ENCODE measurements at regions not wholly inside any gene's neighbourhood (a gene's known extent, or its start where the extent isn't known, plus 50 kb on each side); places are given as distances from the start of the nearest gene placed in this dataset.
A peak's percentile ranks its signal among the peaks of the same experiment; 100 is the strongest.

DNA sequence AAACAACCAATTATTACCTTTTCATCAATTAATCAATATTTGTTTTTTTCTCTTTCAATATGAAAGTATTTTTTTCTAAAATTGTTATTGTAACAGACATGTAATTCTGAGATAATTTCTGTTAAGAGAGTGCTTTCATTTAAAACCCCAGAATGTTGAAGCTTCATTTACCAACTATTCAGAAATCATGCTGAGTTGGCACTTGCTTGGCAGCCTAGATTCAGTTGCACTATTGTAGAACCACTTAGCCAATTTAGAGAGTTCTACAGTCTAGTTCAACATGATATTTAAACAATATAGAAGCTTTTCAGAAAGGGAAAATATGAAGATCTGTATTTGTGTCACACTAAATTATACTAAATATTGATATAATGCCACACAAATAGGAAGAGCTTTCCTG lies 56.1 kb upstream of the NKAIN2 start:
- Histone ChIP-seq H3K4me1 (ENCODE audit: control insufficient read depth, insufficient read depth, low read length) (no peaks in the 10 kb centered on the region), H3K9me3 (replicated peaks; ENCODE audit: control insufficient read depth, low read depth, low read length) (no peaks in the 10 kb centered on the region), H3K27me3 (ENCODE audit: control insufficient read depth, insufficient read depth, low read length) (no peaks in the 10 kb centered on the region), H3K4me3 (ENCODE audit: low read length) (no peak overlapping the region), H3K36me3 (ENCODE audit: control insufficient read depth, insufficient read depth, low read length) (no peaks in the 10 kb centered on the region), H3K27ac (ENCODE audit: low read length) (no peak overlapping the region)
- no peak for DNase-seq

- H3K27me3 ChIP-seq (ENCODE audit: control insufficient read depth, insufficient read depth, low read length), result no peaks in the 10 kb centered on the region
- no peaks in the 10 kb centered on the region for H3K4me1 ChIP-seq (ENCODE audit: control insufficient read depth, insufficient read depth, low read length)
- H3K36me3 ChIP-seq (ENCODE audit: control insufficient read depth, insufficient read depth, low read length), result no peaks in the 10 kb centered on the region
- no peak for DNase-seq
- WGBS (ENCODE audit: insufficient coverage), result no CpG with 5 or more reads among the region's 2 CpGs
- H3K9me3 ChIP-seq (replicated peaks; ENCODE audit: control insufficient read depth, low read depth, low read length), result no peaks in the 10 kb centered on the region
- no peak overlapping the region for H3K4me3 ChIP-seq (ENCODE audit: low read length)
- no peak overlapping the region for H3K27ac ChIP-seq (ENCODE audit: low read length)
These were observed 57.8 kb upstream of the NKAIN2 start for GRCh38 chr6:123745895-123746294.

GRCh38 chr6:123744840-123745239 lies 58.8 kb upstream of the NKAIN2 start:
- Histone ChIP-seq H3K36me3 (ENCODE audit: control insufficient read depth, insufficient read depth, low read length) (no peaks in the 10 kb centered on the region), H3K4me1 (ENCODE audit: control insufficient read depth, insufficient read depth, low read length) (no peaks in the 10 kb centered on the region), H3K27me3 (ENCODE audit: control insufficient read depth, insufficient read depth, low read length) (no peaks in the 10 kb centered on the region), H3K27ac (ENCODE audit: low read length) (no peak overlapping the region), H3K4me3 (ENCODE audit: low read length) (no peak overlapping the region), H3K9me3 (replicated peaks; ENCODE audit: control insufficient read depth, low read depth, low read length) (no peaks in the 10 kb centered on the region)
- no peak for DNase-seq
- no CpG with 5 or more reads among the region's 2 CpGs for WGBS (ENCODE audit: insufficient coverage)

- Histone ChIP-seq H3K4me3 (ENCODE audit: low read length) (no peak overlapping the region), H3K9me3 (replicated peaks; ENCODE audit: control insufficient read depth, low read depth, low read length) (no peaks in the 10 kb centered on the region), H3K4me1 (ENCODE audit: control insufficient read depth, insufficient read depth, low read length) (no peaks in the 10 kb centered on the region), H3K36me3 (ENCODE audit: control insufficient read depth, insufficient read depth, low read length) (no peaks in the 10 kb centered on the region), H3K27ac (ENCODE audit: low read length) (no peak overlapping the region), H3K27me3 (ENCODE audit: control insufficient read depth, insufficient read depth, low read length) (no peaks in the 10 kb centered on the region)
- DNase-seq, result peak; percentile 11
These were observed 61.0 kb upstream of the NKAIN2 start for GRCh38 chr6:123742626-123743025.

GRCh38 chr6:123733180-123733579 lies 70.5 kb upstream of the NKAIN2 start:
- no peaks in the 10 kb centered on the region for H3K9me3 ChIP-seq (replicated peaks; ENCODE audit: control insufficient read depth, low read depth, low read length)
- no peak overlapping the region for H3K27ac ChIP-seq (ENCODE audit: low read length)
- no peaks in the 10 kb centered on the region for H3K36me3 ChIP-seq (ENCODE audit: control insufficient read depth, insufficient read depth, low read length)
- H3K27me3 ChIP-seq (ENCODE audit: control insufficient read depth, insufficient read depth, low read length), result no peaks in the 10 kb centered on the region
- H3K4me3 ChIP-seq (ENCODE audit: low read length), result no peak overlapping the region
- DNase-seq, result no peak
- H3K4me1 ChIP-seq (ENCODE audit: control insufficient read depth, insufficient read depth, low read length), result no peaks in the 10 kb centered on the region

DNA sequence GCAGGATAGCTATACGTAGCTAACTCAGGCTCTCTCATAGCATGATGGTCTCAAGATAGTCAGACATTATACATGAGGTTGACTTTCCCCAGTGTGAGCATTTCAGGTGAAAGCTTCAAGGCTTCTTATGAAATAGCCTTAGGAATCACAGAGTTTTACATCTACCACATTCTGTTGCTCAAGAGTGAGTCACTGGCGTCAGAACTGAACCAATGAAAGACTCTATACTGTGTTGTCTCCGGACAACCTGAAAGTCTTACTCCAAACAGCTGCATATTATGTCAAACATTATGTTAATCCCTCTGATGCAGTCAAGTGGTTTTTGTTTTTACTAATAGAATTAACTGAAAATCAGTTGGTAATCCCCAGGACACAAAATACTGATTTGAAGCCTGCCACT lies 79.8 kb upstream of the TRDN start:
- no CpG with 5 or more reads among the region's 3 CpGs for WGBS (ENCODE audit: insufficient coverage)
- DNase-seq, result no peak

DNA sequence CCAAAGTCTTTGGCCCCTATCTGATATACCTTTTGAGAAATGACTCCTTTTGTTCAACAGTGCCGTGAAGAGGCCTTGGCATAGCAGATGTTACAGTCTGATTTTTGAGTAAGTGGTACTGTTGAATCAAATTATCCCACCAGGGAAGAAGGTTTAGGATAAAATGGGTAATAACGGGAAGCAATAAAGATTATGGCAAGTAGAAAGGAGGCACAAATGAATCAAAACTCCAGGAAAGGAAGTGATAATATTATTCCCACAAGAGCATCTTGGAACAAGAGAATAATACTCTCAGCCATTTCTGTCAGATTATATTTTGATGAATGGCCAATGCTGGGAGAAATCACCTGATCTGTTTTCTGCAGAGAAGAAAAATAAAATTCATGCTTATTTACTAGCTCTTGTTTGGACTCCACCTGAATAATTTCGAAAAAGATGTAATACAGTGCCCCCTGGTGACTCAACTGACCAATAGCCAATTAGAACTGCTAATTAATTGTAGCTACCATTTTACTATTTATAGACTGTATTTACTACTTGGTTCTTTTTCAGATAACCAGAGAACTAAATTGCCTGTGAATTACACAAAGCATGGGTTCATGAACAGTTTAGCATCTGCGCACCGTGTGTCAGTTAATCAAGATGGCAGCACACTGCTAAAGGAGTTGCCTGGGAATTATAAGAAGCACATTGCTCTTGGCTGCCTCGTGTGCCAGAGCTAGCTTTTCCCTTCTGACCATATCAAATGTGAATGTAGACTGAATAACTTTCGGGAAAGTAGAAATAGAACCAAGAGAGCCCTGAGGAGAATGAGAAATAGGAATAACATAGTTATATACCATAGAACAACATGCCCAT lies 78.5 kb upstream of the TRDN start:
- no peaks in the 10 kb centered on the region for H3K4me1 ChIP-seq (ENCODE audit: control insufficient read depth, insufficient read depth, low read length)
- no peak overlapping the region for H3K27ac ChIP-seq (ENCODE audit: low read length)
- WGBS (ENCODE audit: insufficient coverage), result 45% methylated on average over 2 of the region's 7 CpGs
- DNase-seq, result peak; percentile 25
- no peaks in the 10 kb centered on the region for H3K27me3 ChIP-seq (ENCODE audit: control insufficient read depth, insufficient read depth, low read length)
- H3K9me3 ChIP-seq (replicated peaks; ENCODE audit: control insufficient read depth, low read depth, low read length), result no peaks in the 10 kb centered on the region
- no peaks in the 10 kb centered on the region for H3K36me3 ChIP-seq (ENCODE audit: control insufficient read depth, insufficient read depth, low read length)
- no peak overlapping the region for H3K4me3 ChIP-seq (ENCODE audit: low read length)

More for the DNA sequence above, 79.8 kb upstream of the TRDN start:
- Histone ChIP-seq H3K4me1 (ENCODE audit: control insufficient read depth, insufficient read depth, low read length) (no peaks in the 10 kb centered on the region), H3K27ac (ENCODE audit: low read length) (no peak overlapping the region), H3K9me3 (replicated peaks; ENCODE audit: control insufficient read depth, low read depth, low read length) (no peaks in the 10 kb centered on the region), H3K4me3 (ENCODE audit: low read length) (no peak overlapping the region), H3K27me3 (ENCODE audit: control insufficient read depth, insufficient read depth, low read length) (no peaks in the 10 kb centered on the region), H3K36me3 (ENCODE audit: control insufficient read depth, insufficient read depth, low read length) (no peaks in the 10 kb centered on the region)

- no peak overlapping the region for H3K4me3 ChIP-seq (ENCODE audit: low read length)
- no peaks in the 10 kb centered on the region for H3K9me3 ChIP-seq (replicated peaks; ENCODE audit: control insufficient read depth, low read depth, low read length)
- H3K27me3 ChIP-seq (ENCODE audit: control insufficient read depth, insufficient read depth, low read length), result no peaks in the 10 kb centered on the region
- no peaks in the 10 kb centered on the region for H3K4me1 ChIP-seq (ENCODE audit: control insufficient read depth, insufficient read depth, low read length)
- H3K36me3 ChIP-seq (ENCODE audit: control insufficient read depth, insufficient read depth, low read length), result no peaks in the 10 kb centered on the region
- no peak overlapping the region for H3K27ac ChIP-seq (ENCODE audit: low read length)
- no CpG with 5 or more reads among the region's 3 CpGs for WGBS (ENCODE audit: insufficient coverage)
- DNase-seq, result peak; percentile 4
These were observed 76.1 kb upstream of the TRDN start for GRCh38 chr6:123712831-123713230.

DNA sequence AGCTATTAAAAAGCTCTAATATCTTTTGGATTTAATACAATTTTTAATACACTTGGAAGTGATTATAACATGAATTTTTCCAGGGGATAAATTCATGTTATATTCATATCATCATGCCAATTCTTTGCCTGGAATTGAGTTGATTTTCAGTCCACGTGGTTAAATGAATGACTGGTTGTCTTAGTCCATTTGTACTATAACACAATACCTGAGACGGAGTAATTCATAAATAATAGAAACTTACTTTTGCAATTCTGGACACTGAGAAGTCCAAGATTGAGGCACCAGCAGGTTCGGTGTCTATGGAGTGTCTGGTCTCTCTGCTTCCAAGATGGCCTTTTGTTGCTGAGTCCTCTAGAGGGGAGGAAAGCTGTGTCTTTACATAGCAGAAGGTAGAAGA lies 66.2 kb upstream of the TRDN start:
- Histone ChIP-seq H3K4me3 (ENCODE audit: low read length) (no peak overlapping the region), H3K36me3 (ENCODE audit: control insufficient read depth, insufficient read depth, low read length) (no peaks in the 10 kb centered on the region), H3K27me3 (ENCODE audit: control insufficient read depth, insufficient read depth, low read length) (no peaks in the 10 kb centered on the region), H3K4me1 (ENCODE audit: control insufficient read depth, insufficient read depth, low read length) (no peaks in the 10 kb centered on the region), H3K27ac (ENCODE audit: low read length) (no peak overlapping the region), H3K9me3 (replicated peaks; ENCODE audit: control insufficient read depth, low read depth, low read length) (no peaks in the 10 kb centered on the region)
- no peak for DNase-seq
- no CpG with 5 or more reads among the region's 3 CpGs for WGBS (ENCODE audit: insufficient coverage)

- no peak for DNase-seq
- Histone ChIP-seq H3K36me3 (ENCODE audit: control insufficient read depth, insufficient read depth, low read length) (no peaks in the 10 kb centered on the region), H3K4me3 (ENCODE audit: low read length) (no peak overlapping the region), H3K4me1 (ENCODE audit: control insufficient read depth, insufficient read depth, low read length) (no peaks in the 10 kb centered on the region), H3K9me3 (replicated peaks; ENCODE audit: control insufficient read depth, low read depth, low read length) (no peaks in the 10 kb centered on the region), H3K27me3 (ENCODE audit: control insufficient read depth, insufficient read depth, low read length) (no peaks in the 10 kb centered on the region), H3K27ac (ENCODE audit: low read length) (no peak overlapping the region)
- no CpG with 5 or more reads among the region's 1 CpG for WGBS (ENCODE audit: insufficient coverage)
These were observed 51.1 kb upstream of the TRDN start for GRCh38 chr6:123687864-123688263.

All from muscle of leg (tissue), 3 donors.